CD1c-positive myeloid dendritic cell (primary cell): ENCODE measurements at regions not wholly inside any gene's neighbourhood (a gene's known extent, or its start where the extent isn't known, plus 50 kb on each side); places are given as distances from the start of the nearest gene placed in this dataset.
"Not testable (repeated sequence)": the region's sequence is repeated elsewhere in the genome, so short reads cannot be mapped to it uniquely, and the experiment has no call there.

ENCODE experiments used
- DNase-seq: peaks from one replicate; pipeline ENCODE4 v3.0.0-alpha.2; 2016; ENCODE audit errors: extremely low spot score

DNA sequence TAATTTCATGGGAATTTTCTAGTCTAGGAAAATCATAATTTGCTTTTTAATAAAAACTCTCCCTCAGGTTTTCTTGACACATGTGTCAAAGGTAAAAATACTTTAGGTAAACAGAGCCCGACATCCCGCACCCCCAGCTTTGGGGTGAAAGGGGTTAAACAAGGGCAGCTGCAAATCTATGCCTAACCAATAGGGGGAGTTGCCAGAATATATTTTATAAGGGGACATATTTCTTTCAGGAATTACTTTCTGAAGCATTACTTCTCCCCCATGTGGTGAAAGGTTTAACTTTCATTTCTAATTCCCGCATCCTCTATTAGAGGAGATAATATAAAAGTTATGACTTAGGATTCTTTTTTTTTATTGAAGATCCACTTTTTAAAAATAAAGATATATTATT is 53.9 kb upstream of the HEPH start:
- peak; percentile 48 for DNase-seq

DNA sequence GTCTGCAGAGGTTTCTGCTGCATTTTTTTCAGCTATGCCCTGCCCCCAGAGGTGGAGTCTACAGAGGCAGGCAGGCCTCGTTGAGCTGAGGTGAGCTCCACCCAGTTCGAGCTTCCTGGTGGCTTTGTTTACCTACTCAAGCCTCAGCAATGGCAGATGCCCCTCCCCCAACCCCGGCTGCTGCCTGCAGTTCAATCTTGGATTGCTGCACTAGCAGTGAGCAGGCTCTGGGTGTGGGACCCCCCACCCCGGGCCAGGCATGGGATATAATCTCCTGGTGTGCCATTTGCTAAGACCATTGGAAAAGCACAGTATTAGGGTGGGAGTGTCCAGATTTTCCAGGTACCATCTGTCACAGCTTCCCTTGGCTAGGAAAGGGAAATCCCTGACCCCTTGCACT is 56.2 kb upstream of the HEPH start:
- not testable (repeated sequence) for DNase-seq

DNA sequence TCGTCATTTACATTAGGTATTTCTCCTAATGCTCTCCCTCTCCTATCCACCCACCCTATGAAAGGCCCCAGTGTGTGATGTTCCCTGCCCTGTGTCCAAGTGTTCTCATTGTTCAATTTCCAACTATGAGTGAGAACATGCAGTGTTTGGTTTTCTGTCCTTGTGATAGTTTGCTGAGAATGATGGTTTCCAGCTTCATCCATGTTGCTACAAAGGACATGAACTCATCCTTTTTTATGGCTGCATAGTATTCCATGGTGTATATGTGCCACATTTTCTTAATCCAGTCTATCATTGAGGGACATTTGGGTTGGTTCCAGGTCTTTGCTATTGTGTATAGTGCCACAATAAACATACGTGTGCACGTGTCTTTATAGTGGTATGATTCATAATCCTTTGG is 61.6 kb upstream of the HEPH start:
- DNase-seq: not testable (repeated sequence)

DNA sequence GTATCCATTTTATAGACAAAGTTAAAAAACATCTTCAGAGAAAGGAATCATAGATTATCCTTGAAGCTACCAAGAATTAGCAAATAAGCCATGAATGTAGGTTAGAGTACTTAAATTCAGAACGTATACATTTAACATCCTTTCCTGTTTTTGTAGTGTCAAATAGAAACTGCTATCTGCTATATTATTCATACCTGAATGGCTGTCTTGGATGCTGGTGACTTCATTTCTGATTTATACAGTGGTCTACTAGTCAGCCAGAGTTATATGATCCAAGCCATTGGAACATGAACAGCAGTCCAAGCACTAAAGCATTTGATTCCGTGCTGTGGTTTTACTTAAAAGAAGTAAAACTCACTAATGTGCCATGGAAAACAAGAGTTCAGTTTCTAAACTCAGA is 58.3 kb upstream of the VSIG4 start:
- no peak for DNase-seq

DNA sequence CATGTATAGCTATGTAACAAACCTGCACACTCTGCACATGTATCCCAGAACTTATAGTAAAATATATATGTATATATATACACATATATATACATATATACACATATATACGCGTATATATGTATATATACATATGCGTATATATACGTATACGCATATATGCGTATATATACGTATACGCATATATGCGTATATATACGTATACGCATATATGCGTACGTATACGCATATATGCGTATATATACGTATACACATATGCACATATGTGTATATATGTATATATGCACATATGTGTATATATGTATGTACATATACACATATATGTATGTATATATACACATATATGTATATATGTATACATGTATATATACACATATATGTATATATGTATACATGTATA is 57.1 kb upstream of the VSIG4 start:
- not testable (repeated sequence) for DNase-seq

DNA sequence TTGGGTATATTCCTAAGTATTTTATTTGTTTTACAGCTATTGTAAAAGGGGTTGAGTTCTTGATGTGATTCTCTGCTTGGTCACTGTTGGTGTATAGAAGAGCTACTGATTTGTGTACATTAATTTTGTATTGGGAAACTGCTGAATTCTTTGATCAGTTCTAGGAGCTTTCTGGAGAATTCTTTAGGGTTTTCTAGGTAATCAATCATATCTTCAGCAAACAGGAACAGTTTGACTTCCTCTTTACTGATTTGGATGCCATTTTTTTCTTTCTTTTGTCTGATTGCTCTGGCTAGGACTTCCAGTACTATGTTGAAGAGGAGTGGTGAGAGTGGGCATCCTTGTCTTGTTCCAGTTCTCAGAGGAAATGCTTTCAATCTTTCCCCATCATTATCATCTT is 50.1 kb upstream of the VSIG4 start:
- DNase-seq: not testable (repeated sequence)
